AML-193 (cell line): ENCODE measurements at regions not wholly inside any gene's neighbourhood (a gene's known extent, or its start where the extent isn't known, plus 50 kb on each side); places are given as distances from the start of the nearest gene placed in this dataset.

Source experiments
- DNase-seq, 2 experiments: peaks; one replicate each; lab custom pipeline; 2025; lab: John Stamatoyannopoulos, UW

GRCh38 chr16:73355981-73356380 lies 308.1 kb upstream of the ZFHX3 start:
- DNase-seq: no peak

- no peak for DNase-seq
These were observed 306.5 kb upstream of the ZFHX3 start for GRCh38 chr16:73354434-73354833.

GRCh38 chr16:73350707-73351452 lies 303.0 kb upstream of the ZFHX3 start:
- DNase-seq: no peak

- DNase-seq: no peak
These were observed 299.8 kb upstream of the ZFHX3 start for GRCh38 chr16:73347500-73348375.

- DNase-seq: no peak
These were observed 291.9 kb upstream of the ZFHX3 start for GRCh38 chr16:73339821-73340220.

GRCh38 chr16:73337373-73338296 lies 289.7 kb upstream of the ZFHX3 start:
- no peak for DNase-seq

- DNase-seq: no peak
These were observed 281.7 kb upstream of the ZFHX3 start for GRCh38 chr16:73329358-73330286.

- DNase-seq: no peak
These were observed 279.0 kb upstream of the ZFHX3 start for GRCh38 chr16:73326770-73327470.

- no peak for DNase-seq
These were observed 278.3 kb upstream of the ZFHX3 start for GRCh38 chr16:73326221-73326620.

GRCh38 chr16:73323880-73324279 lies 276.0 kb upstream of the ZFHX3 start:
- DNase-seq: no peak

GRCh38 chr16:73322856-73323255 lies 274.9 kb upstream of the ZFHX3 start:
- DNase-seq: no peak

- DNase-seq: no peak
These were observed 273.9 kb upstream of the ZFHX3 start for GRCh38 chr16:73321853-73322252.

- DNase-seq: no peak
These were observed 271.8 kb upstream of the ZFHX3 start for GRCh38 chr16:73319737-73320136.

- no peak for DNase-seq
These were observed 271.3 kb upstream of the ZFHX3 start for GRCh38 chr16:73319261-73319660.

- DNase-seq: no peak
These were observed 269.5 kb upstream of the ZFHX3 start for GRCh38 chr16:73317321-73317857.

GRCh38 chr16:73315645-73316044 lies 267.7 kb upstream of the ZFHX3 start:
- DNase-seq: no peak

GRCh38 chr16:73313950-73314349 lies 266.0 kb upstream of the ZFHX3 start:
- DNase-seq: no peak

GRCh38 chr16:73311857-73312723 lies 264.2 kb upstream of the ZFHX3 start:
- no peak for DNase-seq

GRCh38 chr16:73308771-73309170 lies 260.8 kb upstream of the ZFHX3 start:
- no peak for DNase-seq
